ENCODE measurements at regions not wholly inside any gene's neighbourhood (a gene's known extent, or its start where the extent isn't known, plus 50 kb on each side); places are given as distances from the start of the nearest gene placed in this dataset.

Small RNA genes lying in the stretch of these regions (small RNA-seq; reads per million reads assigned to genes)
- 0 reads per million in 3 experiments for gene RNU6-18P (ENCODE audit: insufficient read depth in 2 of 3, insufficient read length in 3 of 3, low read depth in 2 of 3, low replicate concordance in 1 of 3)
